ENCODE measurements at regions not wholly inside any gene's neighbourhood (a gene's known extent, or its start where the extent isn't known, plus 50 kb on each side); places are given as distances from the start of the nearest gene placed in this dataset.

DNA sequence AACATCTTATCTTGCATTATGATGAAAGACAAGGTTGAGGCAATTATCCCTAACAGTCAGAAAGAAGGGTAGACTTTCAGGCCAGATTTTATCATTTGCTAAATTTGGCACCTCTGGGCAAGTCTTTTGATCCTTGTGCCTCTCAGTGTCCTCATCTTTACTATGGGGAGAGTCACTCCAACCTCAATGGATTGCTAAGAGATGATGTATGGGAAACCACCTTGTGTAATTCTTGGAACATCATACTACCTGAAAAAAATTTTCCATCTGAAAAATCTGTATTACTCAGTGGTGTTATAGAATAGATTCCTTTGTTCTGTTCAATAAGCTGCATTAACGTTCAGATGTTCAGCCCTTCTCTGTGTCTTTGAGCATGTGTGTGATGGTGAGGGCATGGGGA is 230.7 kb downstream of the TGFB2 start:
- TF ChIP-seq GABPA (IDR thresholded peaks at IDR 0.05; ENCODE audit: borderline replicate concordance, insufficient read depth, low read length) (no peak), RBBP5 (IDR thresholded peaks at IDR 0.05; ENCODE audit: borderline replicate concordance, low read depth, low read length) (no peak), SRF (IDR thresholded peaks at IDR 0.05; ENCODE audit: low read depth, low read length) (no peak), EZH2 (IDR thresholded peaks at IDR 0.05; ENCODE audit: low read depth, low read length, severe bottlenecking) (no peak), RFX5 (IDR thresholded peaks at IDR 0.05; ENCODE audit: borderline replicate concordance, low read depth, low read length) (no peak), EP300 (IDR thresholded peaks at IDR 0.05; ENCODE audit: borderline replicate concordance in 1 of 2, low read depth in 2 of 2, low read length in 2 of 2) (no peak), POLR2A (IDR thresholded peaks at IDR 0.05; ENCODE audit: control extremely low read depth in 1 of 2, low read depth in 2 of 2, low read length in 2 of 2) (no peak), POLR2AphosphoS5 (IDR thresholded peaks at IDR 0.05; ENCODE audit: low read depth, low read length) (no peak), CREB1 (IDR thresholded peaks at IDR 0.05) (no peak), CHD1 (IDR thresholded peaks at IDR 0.05; ENCODE audit: low read depth, low read length) (no peak)
- TF ChIP-seq, protein P1, sequence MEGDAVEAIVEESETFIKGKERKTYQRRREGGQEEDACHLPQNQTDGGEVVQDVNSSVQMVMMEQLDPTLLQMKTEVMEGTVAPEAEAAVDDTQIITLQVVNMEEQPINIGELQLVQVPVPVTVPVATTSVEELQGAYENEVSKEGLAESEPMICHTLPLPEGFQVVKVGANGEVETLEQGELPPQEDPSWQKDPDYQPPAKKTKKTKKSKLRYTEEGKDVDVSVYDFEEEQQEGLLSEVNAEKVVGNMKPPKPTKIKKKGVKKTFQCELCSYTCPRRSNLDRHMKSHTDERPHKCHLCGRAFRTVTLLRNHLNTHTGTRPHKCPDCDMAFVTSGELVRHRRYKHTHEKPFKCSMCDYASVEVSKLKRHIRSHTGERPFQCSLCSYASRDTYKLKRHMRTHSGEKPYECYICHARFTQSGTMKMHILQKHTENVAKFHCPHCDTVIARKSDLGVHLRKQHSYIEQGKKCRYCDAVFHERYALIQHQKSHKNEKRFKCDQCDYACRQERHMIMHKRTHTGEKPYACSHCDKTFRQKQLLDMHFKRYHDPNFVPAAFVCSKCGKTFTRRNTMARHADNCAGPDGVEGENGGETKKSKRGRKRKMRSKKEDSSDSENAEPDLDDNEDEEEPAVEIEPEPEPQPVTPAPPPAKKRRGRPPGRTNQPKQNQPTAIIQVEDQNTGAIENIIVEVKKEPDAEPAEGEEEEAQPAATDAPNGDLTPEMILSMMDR (IDR thresholded peaks at IDR 0.05; ENCODE audit: control extremely low read depth in 1 of 3, insufficient read depth in 1 of 3, low read depth in 1 of 3, low read length in 3 of 3): no peak
